ENCODE measurements at regions not wholly inside any gene's neighbourhood (a gene's known extent, or its start where the extent isn't known, plus 50 kb on each side); places are given as distances from the start of the nearest gene placed in this dataset.

GRCh38 chr20:7199861-7200260 is 432.4 kb downstream of the BMP2 start:
- H3K4me1 Mint-ChIP-seq (ENCODE audit: low read depth) = peaks cover 6% of the 10 kb centered on the region
- H3K36me3 Mint-ChIP-seq (ENCODE audit: low read depth) = no peaks in the 10 kb centered on the region
- H3K9me3 Mint-ChIP-seq (ENCODE audit: low read depth) = no peaks in the 10 kb centered on the region
- H3K4me3 Mint-ChIP-seq (ENCODE audit: unreplicated experiment) = no peak overlapping the region
- H3K27me3 Mint-ChIP-seq (ENCODE audit: low read depth) = peaks cover 6% of the 10 kb centered on the region
- H3K27ac Mint-ChIP-seq (ENCODE audit: unreplicated experiment) = no peak overlapping the region
- TF ChIP-seq, protein P1, sequence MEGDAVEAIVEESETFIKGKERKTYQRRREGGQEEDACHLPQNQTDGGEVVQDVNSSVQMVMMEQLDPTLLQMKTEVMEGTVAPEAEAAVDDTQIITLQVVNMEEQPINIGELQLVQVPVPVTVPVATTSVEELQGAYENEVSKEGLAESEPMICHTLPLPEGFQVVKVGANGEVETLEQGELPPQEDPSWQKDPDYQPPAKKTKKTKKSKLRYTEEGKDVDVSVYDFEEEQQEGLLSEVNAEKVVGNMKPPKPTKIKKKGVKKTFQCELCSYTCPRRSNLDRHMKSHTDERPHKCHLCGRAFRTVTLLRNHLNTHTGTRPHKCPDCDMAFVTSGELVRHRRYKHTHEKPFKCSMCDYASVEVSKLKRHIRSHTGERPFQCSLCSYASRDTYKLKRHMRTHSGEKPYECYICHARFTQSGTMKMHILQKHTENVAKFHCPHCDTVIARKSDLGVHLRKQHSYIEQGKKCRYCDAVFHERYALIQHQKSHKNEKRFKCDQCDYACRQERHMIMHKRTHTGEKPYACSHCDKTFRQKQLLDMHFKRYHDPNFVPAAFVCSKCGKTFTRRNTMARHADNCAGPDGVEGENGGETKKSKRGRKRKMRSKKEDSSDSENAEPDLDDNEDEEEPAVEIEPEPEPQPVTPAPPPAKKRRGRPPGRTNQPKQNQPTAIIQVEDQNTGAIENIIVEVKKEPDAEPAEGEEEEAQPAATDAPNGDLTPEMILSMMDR (IDR thresholded peaks at IDR 0.05) = no peak
- no peak for DNase-seq (ENCODE audit: low spot score)

GRCh38 chr20:7207186-7207798 is 439.8 kb downstream of the BMP2 start:
- H3K4me3 Mint-ChIP-seq (ENCODE audit: unreplicated experiment) = no peak overlapping the region
- H3K27ac Mint-ChIP-seq (ENCODE audit: unreplicated experiment) = no peak overlapping the region
- TF ChIP-seq, protein P1 (IDR thresholded peaks at IDR 0.05) = no peak
- peaks cover 5% of the 10 kb centered on the region for H3K27me3 Mint-ChIP-seq (ENCODE audit: low read depth)
- no peak for DNase-seq (ENCODE audit: low spot score)
- H3K4me1 Mint-ChIP-seq (ENCODE audit: low read depth) = peaks cover 7% of the 10 kb centered on the region
- no peaks in the 10 kb centered on the region for H3K36me3 Mint-ChIP-seq (ENCODE audit: low read depth)
- H3K9me3 Mint-ChIP-seq (ENCODE audit: low read depth) = no peaks in the 10 kb centered on the region

GRCh38 chr20:7210910-7211309 is 443.4 kb downstream of the BMP2 start:
- DNase-seq (ENCODE audit: low spot score) = no peak
- Mint-ChIP-seq H3K9me3 (ENCODE audit: low read depth) (no peaks in the 10 kb centered on the region), H3K4me1 (ENCODE audit: low read depth) (peaks cover 7% of the 10 kb centered on the region), H3K36me3 (ENCODE audit: low read depth) (no peaks in the 10 kb centered on the region), H3K27ac (ENCODE audit: unreplicated experiment) (no peak overlapping the region), H3K4me3 (ENCODE audit: unreplicated experiment) (no peak overlapping the region), H3K27me3 (ENCODE audit: low read depth) (peaks cover 5% of the 10 kb centered on the region)
- TF ChIP-seq, protein P1 (IDR thresholded peaks at IDR 0.05) = no peak

DNA sequence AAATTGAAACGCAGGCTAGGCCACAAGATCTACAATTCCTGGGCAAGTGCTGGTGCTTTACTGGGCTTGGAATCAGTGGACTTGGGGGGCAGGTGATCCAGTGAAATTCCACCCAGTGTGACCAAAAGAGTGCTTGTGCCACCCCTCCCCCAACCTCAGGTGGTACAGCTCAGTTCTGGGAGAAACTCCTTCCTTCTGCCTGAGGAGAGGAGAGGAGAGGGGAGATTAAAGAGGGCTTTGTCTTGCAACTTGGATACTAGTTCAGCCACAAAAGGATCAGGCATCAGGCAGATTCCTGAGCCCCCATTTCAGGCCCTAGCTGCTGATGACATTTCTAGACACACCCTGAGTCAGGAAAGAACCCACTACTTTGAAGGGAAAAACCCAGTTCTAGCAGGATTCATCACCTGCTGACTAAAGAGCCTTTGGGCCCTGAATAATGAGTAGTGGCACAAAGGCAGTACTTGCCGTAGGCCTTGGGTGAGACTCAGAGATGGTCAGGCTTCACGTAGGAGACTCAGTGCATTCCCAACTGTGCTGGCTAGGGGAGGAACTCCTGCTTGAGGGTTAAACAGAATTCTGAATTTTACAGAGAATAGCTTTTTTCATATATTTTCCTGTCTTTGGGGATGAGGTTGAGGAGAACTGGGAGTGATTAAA is 446.7 kb downstream of the BMP2 start:
- peaks cover 5% of the 10 kb centered on the region for H3K27me3 Mint-ChIP-seq (ENCODE audit: low read depth)
- no peak overlapping the region for H3K27ac Mint-ChIP-seq (ENCODE audit: unreplicated experiment)

DNA sequence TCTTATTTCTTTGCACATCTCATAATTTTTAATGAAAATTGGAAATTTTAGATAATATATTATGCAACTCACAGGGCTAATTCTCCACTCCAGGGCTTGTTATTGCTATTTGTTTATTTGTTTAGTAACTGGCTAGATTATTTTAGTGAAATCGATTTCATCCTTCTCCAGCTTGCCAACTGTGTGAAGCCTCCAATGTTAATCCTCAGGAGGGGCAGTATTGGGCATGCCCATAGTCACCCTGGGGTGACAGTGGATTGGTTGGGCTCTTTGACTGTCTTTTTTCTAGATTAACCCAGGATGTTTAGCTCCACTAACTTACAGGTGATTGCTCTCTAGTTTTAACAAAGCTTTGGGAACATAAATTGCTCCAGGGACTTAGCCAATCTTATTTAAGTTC is 450.1 kb downstream of the BMP2 start:
- Mint-ChIP-seq H3K4me3 (ENCODE audit: unreplicated experiment) (no peak overlapping the region), H3K27ac (ENCODE audit: unreplicated experiment) (no peak overlapping the region)

More for the DNA sequence above, 446.7 kb downstream of the BMP2 start:
- no peak for DNase-seq (ENCODE audit: low spot score)
- Mint-ChIP-seq H3K9me3 (ENCODE audit: low read depth) (no peaks in the 10 kb centered on the region), H3K36me3 (ENCODE audit: low read depth) (no peaks in the 10 kb centered on the region), H3K4me1 (ENCODE audit: low read depth) (no peaks in the 10 kb centered on the region), H3K4me3 (ENCODE audit: unreplicated experiment) (no peak overlapping the region)
- TF ChIP-seq, protein P1 (IDR thresholded peaks at IDR 0.05) = no peak

More for the DNA sequence above, 450.1 kb downstream of the BMP2 start:
- no peak for DNase-seq (ENCODE audit: low spot score)
- no peaks in the 10 kb centered on the region for H3K27me3 Mint-ChIP-seq (ENCODE audit: low read depth)
- H3K36me3 Mint-ChIP-seq (ENCODE audit: low read depth) = no peaks in the 10 kb centered on the region
- no peaks in the 10 kb centered on the region for H3K9me3 Mint-ChIP-seq (ENCODE audit: low read depth)
- H3K4me1 Mint-ChIP-seq (ENCODE audit: low read depth) = no peaks in the 10 kb centered on the region
- TF ChIP-seq, protein P1 (IDR thresholded peaks at IDR 0.05) = no peak
